Activated T-cell treated with anti-CD3 and anti-CD28 coated beads, Interleukin-2, amount 50 U/mL, for 72 hours (primary cell): ENCODE measurements at regions not wholly inside any gene's neighbourhood (a gene's known extent, or its start where the extent isn't known, plus 50 kb on each side); places are given as distances from the start of the nearest gene placed in this dataset.

Experiments used
- ATAC-seq, 2 donors: fragments of 150-1000 bp; cut with Tn5 transposase; replicated peaks in 1 of 2; 2 replicates each; pipeline ENCODE4 v1.10.0; 2021; ENCODE audit warnings: moderate library complexity in 2 of 2, mild to moderate bottlenecking in 1 of 2
- DNase-seq, 2 donors: peaks; one replicate each; pipeline ENCODE4 v3.0.0; 2021 to 2022; ENCODE audit warnings: mixed read lengths in 1 of 2
- H3K27ac Mint-ChIP-seq: one replicate; pipeline ENCODE4 v1.8.0; 2022; ENCODE audit warnings: mild to moderate bottlenecking, moderate library complexity, mixed read lengths
- H3K27me3 Mint-ChIP-seq: one replicate; pipeline ENCODE4 v1.8.0; 2022; ENCODE audit warnings: low read depth, mixed read lengths
- H3K36me3 Mint-ChIP-seq, 2 donors: one replicate each; pipeline ENCODE4 v1.8.0; 2022; ENCODE audit warnings: mixed read lengths in 2 of 2, mild to moderate bottlenecking in 1 of 2; ENCODE audit not compliant: insufficient read depth in 2 of 2
- H3K4me1 Mint-ChIP-seq: one replicate; pipeline ENCODE4 v1.8.0; 2022; ENCODE audit warnings: low read depth, mixed read lengths
- H3K4me3 Mint-ChIP-seq, 2 donors: one replicate each; pipeline ENCODE4 v1.8.0; 2022; ENCODE audit warnings: mild to moderate bottlenecking in 2 of 2, mixed read lengths in 2 of 2, moderate library complexity in 2 of 2
- H3K9me3 Mint-ChIP-seq, 2 donors: one replicate each; pipeline ENCODE4 v1.8.0; 2022; ENCODE audit warnings: mixed read lengths in 2 of 2

DNA sequence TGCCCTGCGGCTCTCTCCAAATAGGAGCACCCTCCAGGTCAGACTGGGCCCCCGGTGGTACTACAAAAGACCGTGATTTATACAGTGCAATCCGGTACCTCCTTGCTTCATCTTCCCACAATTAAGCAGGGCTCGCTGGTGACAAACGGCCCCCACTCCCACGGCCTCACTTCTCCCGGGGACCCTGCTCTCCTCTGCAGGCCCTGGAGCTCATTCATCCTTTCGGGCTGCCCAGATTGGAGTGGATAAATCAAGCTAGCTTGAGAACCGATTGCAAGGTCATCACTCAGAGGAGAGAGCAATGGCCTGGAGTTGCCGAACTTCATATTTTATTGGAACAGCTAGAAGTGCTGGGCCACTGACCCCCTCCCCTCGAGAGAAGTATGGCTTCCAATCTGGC lies 193.5 kb upstream of the IRX6 start:
- no peaks in the 10 kb centered on the region for H3K4me1 Mint-ChIP-seq
- peaks cover 7% of the 10 kb centered on the region for H3K27me3 Mint-ChIP-seq
- H3K36me3 Mint-ChIP-seq = no peaks in the 10 kb centered on the region
- no peak overlapping the region for H3K4me3 Mint-ChIP-seq
- ATAC-seq (no peak), DNase-seq (no peak)
- H3K9me3 Mint-ChIP-seq = no peaks in the 10 kb centered on the region
- H3K27ac Mint-ChIP-seq = no peak overlapping the region

DNA sequence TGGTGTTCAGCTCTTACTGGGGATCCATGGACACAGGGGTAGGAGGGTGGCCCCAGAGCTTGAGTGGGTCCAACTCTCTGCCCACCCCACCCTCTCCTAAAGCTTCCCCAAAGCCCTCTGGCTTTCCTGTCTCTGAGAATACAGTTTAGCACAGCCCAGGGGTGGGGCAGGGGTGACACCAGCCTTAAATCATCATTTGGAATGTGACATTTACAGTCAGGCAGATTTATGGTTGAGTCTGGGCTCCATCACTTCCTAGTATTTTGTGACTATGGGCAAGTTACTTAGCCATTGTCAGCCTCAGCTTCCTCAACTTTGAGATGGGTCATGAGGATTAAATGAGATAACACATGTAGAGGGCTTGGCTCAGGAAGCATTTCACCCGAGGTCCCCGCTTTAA lies 193.1 kb upstream of the IRX6 start:
- no peak for DNase-seq
- H3K9me3 Mint-ChIP-seq = no peaks in the 10 kb centered on the region
- no peak for ATAC-seq
- no peaks in the 10 kb centered on the region for H3K4me1 Mint-ChIP-seq
- H3K27me3 Mint-ChIP-seq = peaks cover 7% of the 10 kb centered on the region
- H3K4me3 Mint-ChIP-seq = no peak overlapping the region
- no peaks in the 10 kb centered on the region for H3K36me3 Mint-ChIP-seq
- H3K27ac Mint-ChIP-seq = no peak overlapping the region

DNA sequence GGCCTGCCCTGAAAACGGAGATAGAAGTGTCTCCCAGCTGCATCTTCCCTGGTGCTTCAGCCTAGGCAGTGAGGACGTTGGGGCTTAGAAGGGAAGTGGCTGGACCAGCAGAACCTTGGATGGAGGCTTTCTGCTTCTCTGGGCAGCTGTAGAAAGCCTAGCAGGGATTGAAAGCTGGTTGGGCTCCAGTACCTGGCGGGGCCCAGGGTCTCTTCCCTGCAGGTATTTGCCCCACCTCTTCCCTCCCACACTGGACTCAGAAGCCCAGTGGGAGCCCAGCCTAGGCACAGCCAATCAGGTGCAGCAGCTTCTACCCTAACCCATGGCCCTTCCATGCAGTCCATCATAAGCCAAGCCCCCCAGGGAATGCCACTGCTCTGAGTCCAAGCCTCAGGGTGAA lies 190.3 kb upstream of the IRX6 start:
- no peak for ATAC-seq
- Mint-ChIP-seq H3K4me3 (no peak overlapping the region), H3K4me1 (no peaks in the 10 kb centered on the region), H3K27ac (no peak overlapping the region), H3K27me3 (peaks cover under 1% of the 10 kb centered on the region), H3K36me3 (no peaks in the 10 kb centered on the region), H3K9me3 (no peaks in the 10 kb centered on the region)
- DNase-seq = no peak

DNA sequence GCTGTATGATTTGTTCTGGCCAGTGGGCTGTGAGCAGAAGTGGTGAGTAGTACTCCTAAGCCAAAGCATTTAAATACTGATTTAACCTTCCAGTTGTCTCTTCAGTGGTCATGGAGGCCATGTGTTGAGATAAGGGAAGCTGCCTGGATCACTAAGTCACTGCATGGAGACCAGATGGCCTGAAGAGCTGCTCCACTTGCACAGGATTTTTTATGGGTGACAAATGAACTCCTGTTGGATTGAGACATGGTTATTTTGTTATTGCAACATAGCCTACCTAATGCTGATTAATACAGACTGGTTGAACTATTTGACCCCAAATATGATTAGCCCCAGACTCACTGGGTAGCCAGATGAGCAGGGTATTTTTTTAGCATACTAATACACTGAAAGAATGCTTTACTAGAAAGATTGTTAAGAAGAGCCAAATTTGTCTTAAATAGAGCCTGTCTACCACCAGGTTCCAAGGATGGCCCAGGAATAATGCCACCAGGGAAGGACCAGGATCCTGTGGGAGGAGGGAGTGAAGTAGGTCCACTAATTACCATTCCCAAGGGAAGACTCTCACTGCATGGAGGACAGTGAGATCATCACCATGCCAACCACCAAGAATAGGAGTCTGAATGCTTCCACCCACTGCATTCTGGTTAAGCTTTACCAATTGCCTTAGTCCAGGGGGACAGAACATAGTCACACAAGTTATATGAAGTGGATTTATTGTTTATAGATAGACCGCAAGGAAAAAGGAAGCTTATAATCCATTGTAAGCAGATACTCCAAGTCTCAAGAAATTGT lies 187.4 kb upstream of the IRX6 start:
- Mint-ChIP-seq H3K27me3 (no peaks in the 10 kb centered on the region), H3K27ac (no peak overlapping the region), H3K36me3 (no peaks in the 10 kb centered on the region), H3K9me3 (peaks cover 0 to 1% of the 10 kb centered on the region in 2 donors), H3K4me3 (no peak overlapping the region), H3K4me1 (no peaks in the 10 kb centered on the region)
- no peak for DNase-seq
- no peak for ATAC-seq

DNA sequence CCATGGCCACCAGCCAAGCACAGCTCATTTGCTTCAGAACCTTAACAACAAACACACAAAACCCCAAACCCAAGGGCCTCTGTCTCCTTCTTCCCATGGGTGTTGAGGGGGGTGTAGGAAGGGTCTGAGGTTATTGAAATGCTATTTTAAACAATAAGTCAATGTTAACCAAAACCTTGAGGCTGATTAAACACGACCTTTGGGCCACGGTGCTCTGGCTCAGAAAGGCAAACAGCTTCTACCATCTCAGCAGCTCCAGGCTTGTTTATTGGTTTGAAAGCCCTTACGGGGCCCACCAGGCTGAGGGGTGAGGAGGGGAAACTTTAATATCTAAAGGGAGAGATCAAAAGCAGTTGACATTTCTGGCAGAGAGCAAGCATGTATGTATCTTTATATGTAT lies 185.7 kb upstream of the IRX6 start:
- Mint-ChIP-seq H3K27ac (no peak overlapping the region), H3K4me1 (no peaks in the 10 kb centered on the region), H3K36me3 (no peaks in the 10 kb centered on the region), H3K4me3 (no peak overlapping the region), H3K27me3 (no peaks in the 10 kb centered on the region), H3K9me3 (peaks cover 0 to 1% of the 10 kb centered on the region in 2 donors)
- no peak for ATAC-seq
- no peak for DNase-seq

DNA sequence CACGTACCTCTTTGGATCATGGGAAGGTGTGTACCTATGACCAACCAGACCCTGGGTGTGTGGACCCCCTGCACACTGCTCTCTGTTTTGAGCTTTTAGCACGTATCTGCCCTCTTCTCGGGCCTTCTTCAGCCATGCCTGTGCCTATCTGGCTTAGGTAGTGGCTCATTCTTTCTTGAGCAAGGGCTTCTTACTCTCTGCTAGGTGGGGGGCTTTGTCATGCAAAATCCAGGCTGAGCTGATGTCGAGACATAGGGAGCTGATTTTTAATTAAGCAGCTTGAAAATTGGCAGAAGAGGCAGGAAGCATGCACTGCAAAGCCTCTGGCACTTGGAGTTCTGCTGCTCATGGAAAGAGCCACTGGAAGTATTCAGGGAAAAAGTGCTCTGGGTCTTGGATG lies 181.6 kb upstream of the IRX6 start:
- no peak for DNase-seq
- H3K4me1 Mint-ChIP-seq = no peaks in the 10 kb centered on the region
- H3K4me3 Mint-ChIP-seq = no peak overlapping the region
- peaks cover 0 to 5% of the 10 kb centered on the region in 2 donors for H3K9me3 Mint-ChIP-seq
- ATAC-seq = no peak
- H3K27ac Mint-ChIP-seq = no peak overlapping the region
- no peaks in the 10 kb centered on the region for H3K27me3 Mint-ChIP-seq
- H3K36me3 Mint-ChIP-seq = no peaks in the 10 kb centered on the region

DNA sequence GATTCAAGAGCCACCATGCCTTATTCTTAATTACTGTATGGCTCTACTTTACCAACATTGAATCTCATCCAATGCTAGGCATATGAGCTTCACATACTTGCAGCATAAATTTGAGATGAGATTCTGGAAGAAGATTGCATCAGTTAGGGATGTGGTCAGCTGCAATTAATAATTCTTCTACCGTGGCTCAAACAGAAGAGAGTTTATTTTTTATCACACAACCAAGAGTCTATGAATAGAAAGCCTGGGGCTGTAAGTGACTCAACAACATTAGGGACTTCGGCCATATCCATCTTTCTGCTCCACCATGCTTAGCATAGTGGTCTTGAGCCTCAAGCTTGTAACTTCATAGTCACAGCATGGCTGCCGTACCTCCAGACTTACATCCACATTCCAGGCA lies 179.4 kb upstream of the IRX6 start:
- H3K4me3 Mint-ChIP-seq = no peak overlapping the region
- no peaks in the 10 kb centered on the region for H3K36me3 Mint-ChIP-seq
- no peak for DNase-seq
- no peak for ATAC-seq
- H3K27ac Mint-ChIP-seq = no peak overlapping the region
- no peaks in the 10 kb centered on the region for H3K4me1 Mint-ChIP-seq
- peaks cover 0 to 4% of the 10 kb centered on the region in 2 donors for H3K9me3 Mint-ChIP-seq
- H3K27me3 Mint-ChIP-seq = no peaks in the 10 kb centered on the region

DNA sequence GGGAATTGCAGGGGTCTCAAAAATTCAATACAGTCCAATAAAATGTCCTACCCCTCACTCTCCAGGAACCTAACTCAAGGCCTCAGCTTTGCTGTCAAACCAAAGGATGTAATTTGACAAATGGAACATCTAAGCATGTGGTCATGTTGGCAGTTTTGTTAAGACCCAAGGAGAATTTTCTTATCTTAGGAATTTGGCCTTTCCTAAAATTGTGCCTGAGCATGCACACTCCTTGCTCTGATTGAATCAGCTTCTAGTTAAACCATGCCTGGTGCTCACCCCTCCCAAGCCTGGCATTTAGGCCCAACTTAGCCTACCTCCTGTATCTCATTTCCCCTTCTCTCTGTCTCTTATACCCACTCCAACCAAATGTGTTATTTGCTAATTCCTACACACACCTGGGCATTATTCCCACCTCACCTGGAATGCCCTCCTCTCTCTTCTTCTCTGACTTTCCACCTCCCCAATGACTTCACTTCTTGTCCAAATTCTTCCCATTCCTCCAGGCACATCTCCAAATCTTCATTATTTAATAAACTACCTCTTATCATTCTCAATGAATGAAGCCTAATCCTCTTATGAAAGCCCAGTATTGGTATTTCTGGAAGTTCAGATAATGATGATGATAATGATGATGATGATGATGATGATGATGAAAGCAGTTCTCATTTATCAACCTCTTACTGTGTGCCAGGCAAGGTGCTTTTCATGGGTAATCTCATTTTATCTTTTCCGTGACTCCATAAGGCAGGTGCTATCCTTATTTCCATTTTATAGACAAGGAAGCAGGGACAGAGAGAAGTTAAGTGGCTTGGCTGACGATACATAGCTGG lies 178.0 kb upstream of the IRX6 start:
- H3K9me3 Mint-ChIP-seq = peaks cover 0 to 4% of the 10 kb centered on the region in 2 donors
- ATAC-seq = no peak
- no peaks in the 10 kb centered on the region for H3K4me1 Mint-ChIP-seq
- no peak for DNase-seq
- peaks cover 10% of the 10 kb centered on the region for H3K27me3 Mint-ChIP-seq
- H3K4me3 Mint-ChIP-seq = no peak overlapping the region
- no peak overlapping the region for H3K27ac Mint-ChIP-seq
- no peaks in the 10 kb centered on the region for H3K36me3 Mint-ChIP-seq

DNA sequence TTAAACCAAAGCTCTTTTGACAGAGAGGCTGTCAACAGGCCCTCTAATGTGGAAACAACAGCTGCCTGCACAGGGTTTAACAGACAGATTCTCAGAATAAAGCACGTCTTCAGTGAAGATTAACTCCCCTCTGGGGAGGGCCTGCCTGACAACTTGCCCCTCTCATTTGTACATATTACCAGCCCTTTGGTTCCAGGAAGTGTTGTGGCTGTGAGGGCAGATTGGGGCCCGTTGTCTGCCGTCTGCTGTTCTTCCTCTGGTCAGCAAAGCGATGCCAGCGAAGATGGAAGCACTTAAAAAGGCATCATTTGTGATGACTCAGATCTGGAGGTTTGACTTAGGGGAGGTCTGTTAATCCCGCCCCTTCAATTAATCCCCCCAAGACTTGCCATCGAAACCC lies 177.0 kb upstream of the IRX6 start:
- no peak overlapping the region for H3K27ac Mint-ChIP-seq
- ATAC-seq (no peak), DNase-seq (no peak)
- peaks cover 10% of the 10 kb centered on the region for H3K27me3 Mint-ChIP-seq
- no peaks in the 10 kb centered on the region for H3K36me3 Mint-ChIP-seq
- H3K4me3 Mint-ChIP-seq = no peak overlapping the region
- H3K9me3 Mint-ChIP-seq = peaks cover 0 to 4% of the 10 kb centered on the region in 2 donors
- H3K4me1 Mint-ChIP-seq = no peaks in the 10 kb centered on the region

DNA sequence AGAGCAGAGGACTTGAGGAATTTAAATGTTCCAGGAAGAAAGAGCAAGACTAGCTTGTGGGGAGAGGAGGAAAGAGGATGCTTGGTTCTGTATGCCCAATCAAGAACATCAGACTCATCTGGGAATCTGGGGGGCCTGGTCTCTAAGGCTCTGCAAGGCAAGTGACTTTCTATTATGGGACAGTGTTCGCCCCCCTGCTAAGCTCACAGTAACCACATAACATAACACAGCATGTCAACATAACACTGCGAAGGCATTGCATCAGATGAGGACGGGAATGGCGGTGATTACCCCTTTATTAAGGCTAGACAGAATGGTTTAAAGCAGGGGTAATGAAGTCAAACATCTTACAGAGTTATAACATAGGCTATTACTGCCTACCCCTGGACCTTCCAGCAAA lies 176.6 kb upstream of the IRX6 start:
- ATAC-seq (no peak), DNase-seq (no peak)
- Mint-ChIP-seq H3K36me3 (no peaks in the 10 kb centered on the region), H3K4me3 (no peak overlapping the region), H3K9me3 (peaks cover 0 to 4% of the 10 kb centered on the region in 2 donors), H3K27ac (no peak overlapping the region), H3K27me3 (peaks cover 10% of the 10 kb centered on the region), H3K4me1 (no peaks in the 10 kb centered on the region)

DNA sequence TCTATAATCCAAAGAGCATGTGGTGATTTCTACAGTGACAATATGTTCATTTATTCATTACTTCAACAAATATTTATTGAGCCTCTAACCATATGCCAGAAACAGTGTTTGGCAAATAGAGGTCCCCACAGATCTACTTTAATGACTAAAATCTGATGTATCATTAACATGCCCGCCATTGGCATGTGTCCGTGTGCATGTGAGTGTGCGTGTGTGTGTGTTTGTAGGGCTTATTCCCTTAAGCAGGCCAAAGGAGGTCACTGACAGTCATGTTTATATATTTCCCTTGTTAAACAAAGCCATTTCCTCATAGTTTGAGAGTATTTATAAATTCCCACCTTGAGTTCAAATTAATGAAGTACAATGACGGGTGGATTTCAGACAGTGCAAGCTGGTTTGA lies 174.4 kb upstream of the IRX6 start:
- no peak overlapping the region for H3K4me3 Mint-ChIP-seq
- H3K9me3 Mint-ChIP-seq = peaks cover 0 to 5% of the 10 kb centered on the region in 2 donors
- no peak overlapping the region for H3K27ac Mint-ChIP-seq
- H3K36me3 Mint-ChIP-seq = no peaks in the 10 kb centered on the region
- ATAC-seq (no peak), DNase-seq (no peak)
- no peaks in the 10 kb centered on the region for H3K4me1 Mint-ChIP-seq
- H3K27me3 Mint-ChIP-seq = peaks cover 20% of the 10 kb centered on the region

DNA sequence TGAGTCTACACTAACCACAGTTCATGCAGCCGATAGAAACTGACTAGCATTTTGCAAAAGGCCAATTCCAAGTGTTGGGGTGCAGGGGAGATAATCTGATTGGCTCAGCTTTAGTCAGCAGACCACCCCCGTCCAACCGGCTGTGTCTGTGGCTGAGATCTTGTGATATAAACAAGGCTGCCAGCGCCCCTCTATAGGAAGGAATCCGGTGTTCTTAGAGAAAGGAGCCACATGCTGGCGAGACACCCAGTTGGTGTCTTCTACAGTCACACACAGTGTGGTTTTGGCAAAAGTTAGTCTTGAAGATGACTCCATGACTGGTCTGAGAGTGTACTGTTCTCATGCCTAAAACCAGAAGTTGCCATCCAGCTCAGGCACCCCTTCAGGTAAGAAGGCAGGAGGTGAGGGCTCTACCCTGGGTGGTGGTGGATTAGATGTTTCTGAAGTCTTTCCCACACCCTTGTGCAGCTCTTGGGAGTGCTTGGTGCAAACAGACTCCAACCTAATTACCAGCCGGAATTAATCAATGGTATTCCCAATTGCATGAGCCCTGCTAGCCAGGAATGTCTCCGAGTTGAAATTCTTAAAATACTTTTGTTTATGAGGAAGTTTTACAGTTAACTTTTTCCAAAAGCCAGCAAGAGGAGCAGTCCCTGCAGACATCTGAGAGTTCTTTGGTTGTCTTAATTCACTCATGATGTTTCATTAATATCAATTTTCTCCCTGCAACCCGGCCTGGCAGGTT lies 172.3 kb upstream of the IRX6 start:
- DNase-seq (no peak), ATAC-seq (no peak)
- H3K4me1 Mint-ChIP-seq = no peaks in the 10 kb centered on the region
- no peak overlapping the region for H3K4me3 Mint-ChIP-seq
- peaks cover 20% of the 10 kb centered on the region for H3K27me3 Mint-ChIP-seq
- H3K36me3 Mint-ChIP-seq = no peaks in the 10 kb centered on the region
- H3K9me3 Mint-ChIP-seq = peaks cover 0 to 1% of the 10 kb centered on the region in 2 donors
- H3K27ac Mint-ChIP-seq = no peak overlapping the region

DNA sequence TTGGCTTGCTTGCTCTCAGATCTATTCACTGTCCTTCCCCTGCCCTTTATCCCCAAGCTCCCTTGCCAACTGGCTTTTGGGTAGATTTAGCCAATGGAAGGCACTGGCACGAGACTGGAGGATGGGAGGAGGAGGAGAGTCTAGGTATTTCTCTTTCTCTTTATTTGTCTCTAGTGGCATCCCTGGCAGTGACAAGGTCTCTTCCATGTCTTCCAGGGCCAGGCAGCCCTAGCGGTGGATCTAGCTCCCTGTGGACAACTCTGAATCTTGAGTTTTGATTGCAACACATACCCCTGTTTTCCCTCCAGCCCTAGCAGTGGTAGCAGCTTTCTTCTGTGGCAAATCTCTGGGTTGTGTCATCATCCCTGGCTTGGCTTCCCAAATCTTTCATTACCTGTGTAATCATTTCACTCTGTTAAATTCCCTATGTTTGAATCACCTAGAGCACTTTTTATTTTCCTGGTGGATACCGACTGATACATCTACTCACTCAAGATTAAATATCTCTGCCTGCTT lies 171.1 kb upstream of the IRX6 start:
- H3K9me3 Mint-ChIP-seq = peaks cover 0 to 1% of the 10 kb centered on the region in 2 donors
- H3K4me1 Mint-ChIP-seq = no peaks in the 10 kb centered on the region
- H3K27me3 Mint-ChIP-seq = peaks cover 20% of the 10 kb centered on the region
- H3K4me3 Mint-ChIP-seq = no peak overlapping the region
- DNase-seq = no peak
- H3K27ac Mint-ChIP-seq = no peak overlapping the region
- no peaks in the 10 kb centered on the region for H3K36me3 Mint-ChIP-seq
- ATAC-seq = no peak
